IMR-90 (cell line): ENCODE measurements at regions not wholly inside any gene's neighbourhood (a gene's known extent, or its start where the extent isn't known, plus 50 kb on each side); places are given as distances from the start of the nearest gene placed in this dataset.

Experiments used
- BHLHE40 ChIP-seq: fragments of 150-350 bp; IDR thresholded peaks from 2 replicates; pipeline ENCODE4 v1.6.1; 2016; ENCODE audit warnings: mild to moderate bottlenecking, low read depth, low read length
- CEBPB ChIP-seq: IDR thresholded peaks from 2 replicates; pipeline ENCODE4 v1.6.1; 2012; ENCODE audit warnings: low read depth, low read length, improper control_type of control experiment
- CHD1 ChIP-seq: IDR thresholded peaks from 2 replicates; pipeline ENCODE4 v1.6.1; 2012; ENCODE audit warnings: low read depth, low read length, improper control_type of control experiment
- ELK1 ChIP-seq: fragments of 150-350 bp; IDR thresholded peaks from 2 replicates; pipeline ENCODE4 v1.6.1; 2016; ENCODE audit warnings: low read depth, mild to moderate bottlenecking, low read length, moderate library complexity, borderline replicate concordance
- FOS ChIP-seq: fragments of 150-350 bp; IDR thresholded peaks from 2 replicates; pipeline ENCODE4 v1.6.1; 2016; ENCODE audit warnings: low read depth, low read length
- MAFK ChIP-seq: IDR thresholded peaks from 2 replicates; pipeline ENCODE4 v1.6.1; 2012; ENCODE audit warnings: low read depth, low read length, improper control_type of control experiment
- MAZ ChIP-seq: IDR thresholded peaks from 2 replicates; pipeline ENCODE4 v1.6.1; 2012; ENCODE audit warnings: low read depth, mild to moderate bottlenecking, low read length, improper control_type of control experiment, moderate library complexity, borderline replicate concordance
- POLR2A ChIP-seq: IDR thresholded peaks from 2 replicates; pipeline ENCODE4 v1.6.1; 2012; ENCODE audit warnings: mild to moderate bottlenecking, low read depth, low read length
- RAD21 ChIP-seq: IDR thresholded peaks from 2 replicates; pipeline ENCODE4 v1.6.1; 2012; ENCODE audit warnings: low read length, improper control_type of control experiment
- RCOR1 ChIP-seq: IDR thresholded peaks from 2 replicates; pipeline ENCODE4 v1.6.1; 2012; ENCODE audit warnings: mild to moderate bottlenecking, low read length, improper control_type of control experiment; ENCODE audit not compliant: insufficient replicate concordance
- SMC3 ChIP-seq: fragments of 150-350 bp; IDR thresholded peaks from 2 replicates; pipeline ENCODE4 v1.6.1; 2016; ENCODE audit warnings: low read depth, mild to moderate bottlenecking, antibody characterized with exemption, low read length, moderate library complexity
- TF ChIP-seq, protein P1 (sequence below): conservative IDR thresholded peaks from 2 replicates; pipeline ENCODE4 v1.5.1; 2012; ENCODE audit warnings: mild to moderate bottlenecking, low read depth, low read length, improper control_type of control experiment
- TF ChIP-seq, protein P2 (sequence below): fragments of 150-350 bp; IDR thresholded peaks from 2 replicates; pipeline ENCODE4 v1.6.1; 2017; ENCODE audit warnings: mild to moderate bottlenecking, antibody characterized with exemption, low read length, low read depth

- TF ChIP-seq, protein P1, sequence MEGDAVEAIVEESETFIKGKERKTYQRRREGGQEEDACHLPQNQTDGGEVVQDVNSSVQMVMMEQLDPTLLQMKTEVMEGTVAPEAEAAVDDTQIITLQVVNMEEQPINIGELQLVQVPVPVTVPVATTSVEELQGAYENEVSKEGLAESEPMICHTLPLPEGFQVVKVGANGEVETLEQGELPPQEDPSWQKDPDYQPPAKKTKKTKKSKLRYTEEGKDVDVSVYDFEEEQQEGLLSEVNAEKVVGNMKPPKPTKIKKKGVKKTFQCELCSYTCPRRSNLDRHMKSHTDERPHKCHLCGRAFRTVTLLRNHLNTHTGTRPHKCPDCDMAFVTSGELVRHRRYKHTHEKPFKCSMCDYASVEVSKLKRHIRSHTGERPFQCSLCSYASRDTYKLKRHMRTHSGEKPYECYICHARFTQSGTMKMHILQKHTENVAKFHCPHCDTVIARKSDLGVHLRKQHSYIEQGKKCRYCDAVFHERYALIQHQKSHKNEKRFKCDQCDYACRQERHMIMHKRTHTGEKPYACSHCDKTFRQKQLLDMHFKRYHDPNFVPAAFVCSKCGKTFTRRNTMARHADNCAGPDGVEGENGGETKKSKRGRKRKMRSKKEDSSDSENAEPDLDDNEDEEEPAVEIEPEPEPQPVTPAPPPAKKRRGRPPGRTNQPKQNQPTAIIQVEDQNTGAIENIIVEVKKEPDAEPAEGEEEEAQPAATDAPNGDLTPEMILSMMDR: no peak
- no peak for TF ChIP-seq CHD1
- TF ChIP-seq RAD21: no peak
- TF ChIP-seq BHLHE40: no peak
- no peak for TF ChIP-seq MAFK
- TF ChIP-seq ELK1: no peak
- TF ChIP-seq POLR2A: no peak
- no peak for TF ChIP-seq RCOR1
- TF ChIP-seq SMC3: no peak
- TF ChIP-seq CEBPB: no peak
- TF ChIP-seq, protein P2, sequence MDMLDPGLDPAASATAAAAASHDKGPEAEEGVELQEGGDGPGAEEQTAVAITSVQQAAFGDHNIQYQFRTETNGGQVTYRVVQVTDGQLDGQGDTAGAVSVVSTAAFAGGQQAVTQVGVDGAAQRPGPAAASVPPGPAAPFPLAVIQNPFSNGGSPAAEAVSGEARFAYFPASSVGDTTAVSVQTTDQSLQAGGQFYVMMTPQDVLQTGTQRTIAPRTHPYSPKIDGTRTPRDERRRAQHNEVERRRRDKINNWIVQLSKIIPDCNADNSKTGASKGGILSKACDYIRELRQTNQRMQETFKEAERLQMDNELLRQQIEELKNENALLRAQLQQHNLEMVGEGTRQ: no peak
- TF ChIP-seq MAZ: no peak
- TF ChIP-seq FOS: no peak
These were observed 463.8 kb downstream of the LPIN1 start for GRCh38 chr2:12210016-12210933.
